Mucosa of descending colon (tissue), 3 donors: ENCODE measurements at regions not wholly inside any gene's neighbourhood (a gene's known extent, or its start where the extent isn't known, plus 50 kb on each side); places are given as distances from the start of the nearest gene placed in this dataset.
"Not testable (repeated sequence)": the region's sequence is repeated elsewhere in the genome, so short reads cannot be mapped to it uniquely, and the experiment has no call there.

Experiments
- ATAC-seq: fragments of 200-7000 bp; cut with Tn5 transposase; one replicate; pipeline ENCODE4 v1.9.1; 2020; ENCODE audit warnings: mild to moderate bottlenecking, moderate library complexity
- DNase-seq, 3 donors: peaks; one replicate each; pipeline ENCODE4 v3.0.0-alpha.2; 2020
- H3K36me3 ChIP-seq: fragments of 200-600 bp; one replicate; pipeline ENCODE4 v1.8.0; 2021; ENCODE audit warnings: low read depth, mild to moderate bottlenecking
- H3K4me1 ChIP-seq: fragments of 200-600 bp; one replicate; pipeline ENCODE4 v1.8.0; 2021; ENCODE audit warnings: low read depth, mild to moderate bottlenecking
- H3K4me3 ChIP-seq: fragments of 200-600 bp; one replicate; pipeline ENCODE4 v1.8.0; 2021; ENCODE audit warnings: mild to moderate bottlenecking
- H3K9me3 ChIP-seq: fragments of 200-600 bp; one replicate; pipeline ENCODE4 v1.8.0; 2021; ENCODE audit warnings: mild to moderate bottlenecking
- intact Hi-C, 2 donors: fragments of 100-400 bp; cut with DNase I in 1 of 2; cut with micrococcal nuclease in 1 of 2; formaldehyde crosslinking; loops; one replicate each; pipeline versions ENCODE4 v1.11.0 to v1.11.1; 2022; cut with DNase I, micrococcal nuclease
- TF ChIP-seq, protein P1 (sequence below): fragments of 200-600 bp; IDR thresholded peaks from one replicate; pipeline ENCODE4 v1.8.0; 2022; ENCODE audit warnings: antibody characterized with exemption, mild to moderate bottlenecking
- donor health status: DM: no; HTN: no; CAD: no; lungs with moderate emphysema.
- donor health status: DM: no; HTN: no; CAD: no.
- donor health status: DM: no; HTN: yes; CAD: no.

DNA sequence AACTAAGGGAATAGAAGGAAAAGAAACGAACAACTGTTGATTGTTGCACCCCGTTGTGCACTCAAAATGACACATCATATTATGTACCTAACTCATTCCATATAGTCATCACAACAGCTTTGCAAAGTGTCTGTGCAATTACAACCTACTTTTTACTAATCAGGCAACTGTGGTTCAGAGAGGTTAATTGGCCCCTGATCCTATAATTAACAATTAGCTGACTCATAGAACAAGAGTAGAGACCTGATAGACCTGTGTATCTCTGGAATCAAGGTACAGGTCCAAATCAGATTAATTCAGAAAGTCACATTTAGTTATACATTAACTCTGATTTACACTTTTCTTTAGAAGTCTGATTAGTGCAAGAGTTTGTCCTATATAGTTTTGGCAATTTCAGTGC is 122.5 kb upstream of the CDK13 start:
- H3K9me3 ChIP-seq: no peaks in the 10 kb centered on the region
- H3K36me3 ChIP-seq: no peaks in the 10 kb centered on the region
- H3K4me3 ChIP-seq: no peak overlapping the region
- DNase-seq: no peak
- intact Hi-C loops: no loop called here
- H3K4me1 ChIP-seq: no peaks in the 10 kb centered on the region
- TF ChIP-seq, protein P1, sequence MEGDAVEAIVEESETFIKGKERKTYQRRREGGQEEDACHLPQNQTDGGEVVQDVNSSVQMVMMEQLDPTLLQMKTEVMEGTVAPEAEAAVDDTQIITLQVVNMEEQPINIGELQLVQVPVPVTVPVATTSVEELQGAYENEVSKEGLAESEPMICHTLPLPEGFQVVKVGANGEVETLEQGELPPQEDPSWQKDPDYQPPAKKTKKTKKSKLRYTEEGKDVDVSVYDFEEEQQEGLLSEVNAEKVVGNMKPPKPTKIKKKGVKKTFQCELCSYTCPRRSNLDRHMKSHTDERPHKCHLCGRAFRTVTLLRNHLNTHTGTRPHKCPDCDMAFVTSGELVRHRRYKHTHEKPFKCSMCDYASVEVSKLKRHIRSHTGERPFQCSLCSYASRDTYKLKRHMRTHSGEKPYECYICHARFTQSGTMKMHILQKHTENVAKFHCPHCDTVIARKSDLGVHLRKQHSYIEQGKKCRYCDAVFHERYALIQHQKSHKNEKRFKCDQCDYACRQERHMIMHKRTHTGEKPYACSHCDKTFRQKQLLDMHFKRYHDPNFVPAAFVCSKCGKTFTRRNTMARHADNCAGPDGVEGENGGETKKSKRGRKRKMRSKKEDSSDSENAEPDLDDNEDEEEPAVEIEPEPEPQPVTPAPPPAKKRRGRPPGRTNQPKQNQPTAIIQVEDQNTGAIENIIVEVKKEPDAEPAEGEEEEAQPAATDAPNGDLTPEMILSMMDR: no peak
- ATAC-seq: no peak

DNA sequence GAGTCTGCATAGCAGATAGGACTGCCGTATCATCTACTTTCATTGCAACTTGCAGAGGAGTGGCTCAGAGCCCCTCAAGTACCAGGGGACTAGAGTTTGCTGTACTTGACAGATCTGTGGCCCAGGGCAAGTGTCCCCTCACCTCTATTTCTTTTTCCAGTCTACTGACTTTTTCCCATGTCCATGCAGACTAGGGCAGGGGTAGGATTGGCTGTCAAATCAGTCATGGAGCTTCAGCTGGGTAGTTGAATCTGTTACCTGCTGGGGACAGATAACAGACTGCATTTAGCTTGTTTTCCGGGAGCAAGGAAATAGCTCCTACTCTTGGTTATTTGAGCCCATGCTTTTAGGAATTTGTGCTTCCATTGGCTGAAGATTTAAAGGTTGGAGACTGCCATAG is 121.0 kb upstream of the CDK13 start:
- DNase-seq: no peak
- TF ChIP-seq, protein P1: no peak
- H3K9me3 ChIP-seq: no peaks in the 10 kb centered on the region

DNA sequence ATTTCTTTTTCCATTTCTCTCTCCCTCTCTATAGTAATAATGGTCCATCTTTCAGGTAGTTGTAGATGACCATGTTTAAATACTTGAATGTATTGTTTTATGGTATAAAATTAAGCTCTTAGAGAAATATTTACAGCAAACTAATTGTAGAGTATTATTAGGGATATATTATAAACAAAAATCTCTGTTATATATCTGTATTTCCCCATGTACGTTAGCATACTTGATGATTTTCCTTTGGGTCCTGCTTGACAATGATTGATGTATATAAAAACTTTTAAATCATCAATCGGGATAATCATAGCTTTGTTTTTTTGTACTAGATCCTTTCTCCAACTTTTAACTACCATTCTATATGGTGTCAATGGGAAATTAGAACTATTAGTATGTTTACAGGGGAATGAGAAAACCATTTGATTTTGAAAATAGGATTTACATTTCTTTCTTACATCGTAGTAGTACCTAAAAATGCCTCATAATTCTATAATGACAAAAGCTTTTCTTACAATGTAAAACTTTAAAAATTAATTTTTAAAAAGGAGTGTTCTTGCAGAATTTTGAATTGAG is 117.5 kb upstream of the CDK13 start:
- Histone ChIP-seq H3K4me3 (no peak overlapping the region), H3K36me3 (no peaks in the 10 kb centered on the region), H3K9me3 (no peaks in the 10 kb centered on the region), H3K4me1 (no peaks in the 10 kb centered on the region)
- intact Hi-C loops: no loop called here
- ATAC-seq (no peak), DNase-seq (no peak)
- TF ChIP-seq, protein P1: no peak

More for the DNA sequence above, 121.0 kb upstream of the CDK13 start:
- no peak for ATAC-seq
- Histone ChIP-seq H3K4me3 (no peak overlapping the region), H3K36me3 (no peaks in the 10 kb centered on the region), H3K4me1 (no peaks in the 10 kb centered on the region)
- intact Hi-C loops: no loop called here

GRCh38 chr7:39833180-39833799 is 116.8 kb upstream of the CDK13 start:
- H3K9me3 ChIP-seq, H3K4me1 ChIP-seq, H3K36me3 ChIP-seq, intact Hi-C loops, H3K4me3 ChIP-seq: not testable (repeated sequence)
- DNase-seq: peak in 2 of 3 donors; percentile 37 to 55
- ATAC-seq: peak; percentile 84

- ATAC-seq, H3K4me1 ChIP-seq, intact Hi-C loops, H3K36me3 ChIP-seq, DNase-seq, H3K4me3 ChIP-seq, H3K9me3 ChIP-seq: not testable (repeated sequence)
These were observed 116.0 kb upstream of the CDK13 start for GRCh38 chr7:39833865-39834634.

DNA sequence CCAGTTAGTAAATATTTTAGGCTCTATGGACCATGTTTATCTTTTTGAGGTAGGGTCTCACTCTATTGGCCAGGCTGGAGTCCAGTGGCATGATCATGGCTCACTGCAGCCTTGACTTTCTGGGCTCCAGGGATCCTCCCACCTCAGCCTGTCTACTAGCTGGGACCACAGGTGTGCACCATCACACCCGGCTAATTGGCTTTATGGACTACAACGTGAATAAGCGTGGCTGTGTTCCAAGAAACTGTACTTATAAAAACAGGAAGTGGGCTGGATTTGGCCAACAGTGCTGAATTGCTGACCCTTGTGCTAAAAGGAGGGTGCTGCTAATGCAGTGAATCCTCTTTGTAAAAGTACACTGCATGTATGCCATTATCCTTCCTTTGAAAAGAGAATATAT is 111.7 kb upstream of the CDK13 start:
- Histone ChIP-seq H3K4me1 (no peaks in the 10 kb centered on the region), H3K4me3 (no peak overlapping the region), H3K36me3 (no peaks in the 10 kb centered on the region), H3K9me3 (no peaks in the 10 kb centered on the region)
- intact Hi-C loops: no loop called here
- TF ChIP-seq, protein P1: no peak
- DNase-seq (peak in 1 of 3 donors; percentile 49), ATAC-seq (peak; percentile 54)
